PFSK-1 (cell line): ENCODE measurements at regions not wholly inside any gene's neighbourhood (a gene's known extent, or its start where the extent isn't known, plus 50 kb on each side); places are given as distances from the start of the nearest gene placed in this dataset.

ENCODE experiments used
- FOXP2 ChIP-seq: optimal IDR thresholded peaks from 2 replicates; pipeline ENCODE3; 2011; ENCODE audit warnings: borderline replicate concordance, control low read depth, inconsistent platforms; ENCODE audit not compliant: insufficient read depth; ENCODE audit errors: extremely low read length, extremely low read depth
- POLR2AphosphoS5 ChIP-seq: IDR thresholded peaks from 2 replicates; pipeline ENCODE4 v1.6.1; 2012; ENCODE audit warnings: low read depth, mild to moderate bottlenecking, control low read depth, low read length, moderate library complexity
- REST ChIP-seq, 2 experiments: IDR thresholded peaks; 2 replicates each; pipeline versions ENCODE4 v1.6.1 to v1.8.0; 2011 to 2012; ENCODE audit warnings: low read depth in 2 of 2, low read length in 2 of 2, control low read depth in 1 of 2, inconsistent platforms in 1 of 2, mild to moderate bottlenecking in 1 of 2, moderate library complexity in 1 of 2; ENCODE audit not compliant: insufficient read depth in 1 of 2
- SIN3A ChIP-seq: IDR thresholded peaks from 2 replicates; pipeline ENCODE4 v1.6.1; 2012; ENCODE audit warnings: mild to moderate bottlenecking, low read length, moderate library complexity, borderline replicate concordance; ENCODE audit not compliant: insufficient read depth
- TAF1 ChIP-seq: IDR thresholded peaks from 2 replicates; pipeline ENCODE4 v1.6.1; 2012; ENCODE audit warnings: low read length, control low read depth, borderline replicate concordance; ENCODE audit not compliant: insufficient read depth

GRCh38 chr15:79608066-79608864 is 176.1 kb downstream of the MINAR1 start:
- no peak for TF ChIP-seq POLR2AphosphoS5
- no peak for TF ChIP-seq TAF1
- no peak for TF ChIP-seq REST (IDR thresholded peaks at IDR 0.05; ENCODE audit: insufficient read depth in 1 of 2, low read depth in 2 of 2, low read length in 2 of 2)
- TF ChIP-seq SIN3A, result no peak
- no peak for TF ChIP-seq FOXP2
